ENCODE measurements at regions not wholly inside any gene's neighbourhood (a gene's known extent, or its start where the extent isn't known, plus 50 kb on each side); places are given as distances from the start of the nearest gene placed in this dataset.

GRCh38 chr11:28910926-28911325 is 802.7 kb downstream of the METTL15 start:
- TF ChIP-seq EZH2phosphoT487 (IDR thresholded peaks at IDR 0.05; ENCODE audit: borderline replicate concordance, low read length) (no peak), EZH2 (IDR thresholded peaks at IDR 0.05; ENCODE audit: low read length, unreplicated experiment) (no peak)
- TF ChIP-seq, protein P1, sequence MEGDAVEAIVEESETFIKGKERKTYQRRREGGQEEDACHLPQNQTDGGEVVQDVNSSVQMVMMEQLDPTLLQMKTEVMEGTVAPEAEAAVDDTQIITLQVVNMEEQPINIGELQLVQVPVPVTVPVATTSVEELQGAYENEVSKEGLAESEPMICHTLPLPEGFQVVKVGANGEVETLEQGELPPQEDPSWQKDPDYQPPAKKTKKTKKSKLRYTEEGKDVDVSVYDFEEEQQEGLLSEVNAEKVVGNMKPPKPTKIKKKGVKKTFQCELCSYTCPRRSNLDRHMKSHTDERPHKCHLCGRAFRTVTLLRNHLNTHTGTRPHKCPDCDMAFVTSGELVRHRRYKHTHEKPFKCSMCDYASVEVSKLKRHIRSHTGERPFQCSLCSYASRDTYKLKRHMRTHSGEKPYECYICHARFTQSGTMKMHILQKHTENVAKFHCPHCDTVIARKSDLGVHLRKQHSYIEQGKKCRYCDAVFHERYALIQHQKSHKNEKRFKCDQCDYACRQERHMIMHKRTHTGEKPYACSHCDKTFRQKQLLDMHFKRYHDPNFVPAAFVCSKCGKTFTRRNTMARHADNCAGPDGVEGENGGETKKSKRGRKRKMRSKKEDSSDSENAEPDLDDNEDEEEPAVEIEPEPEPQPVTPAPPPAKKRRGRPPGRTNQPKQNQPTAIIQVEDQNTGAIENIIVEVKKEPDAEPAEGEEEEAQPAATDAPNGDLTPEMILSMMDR (conservative IDR thresholded peaks at IDR 0.05; ENCODE audit: low read depth, low read length) = no peak
- no peak for DNase-seq
- ATAC-seq = no peak
- H2AFZ ChIP-seq (ENCODE audit: low read length) = no peak overlapping the region
- no peak overlapping the region for H3K4me2 ChIP-seq (ENCODE audit: low read length)
- intact Hi-C loops (cut with micrococcal nuclease) = no loop called here
- no peak overlapping the region for H3K27ac ChIP-seq (ENCODE audit: low read length)
- no peaks in the 10 kb centered on the region for H3F3A ChIP-seq (ENCODE audit: low read length, unreplicated experiment)
- ChIA-PET CTCF (interaction anchor here (1.0 kb wide), 1 partner anchor 1212 kb away, joined by 15 read pairs; no protein-coding TSS in a partner anchor), POLR2A (ENCODE audit: unreplicated experiment) (no interaction called here)
- no peaks in the 10 kb centered on the region for H3K4me1 ChIP-seq (ENCODE audit: insufficient read depth, low read length)
- H3K9me2 ChIP-seq (replicated peaks; ENCODE audit: low read length) = no peaks in the 10 kb centered on the region
- no TSS peak for BruUV-seq (replicated peaks)
- no peaks in the 10 kb centered on the region for H3K36me3 ChIP-seq (ENCODE audit: low read depth, low read length)
- H4K20me1 ChIP-seq (ENCODE audit: low read length) = no peaks in the 10 kb centered on the region
- H3K9me3 ChIP-seq (ENCODE audit: low read length) = no peaks in the 10 kb centered on the region
- no peak overlapping the region for H3K9ac ChIP-seq (ENCODE audit: low read length)
- H3K4me3 ChIP-seq (ENCODE audit: low read length) = no peak overlapping the region
- no peaks in the 10 kb centered on the region for H3K27me3 ChIP-seq (ENCODE audit: low read length)
- no peaks in the 10 kb centered on the region for H3K79me2 ChIP-seq (ENCODE audit: low read length)

DNA sequence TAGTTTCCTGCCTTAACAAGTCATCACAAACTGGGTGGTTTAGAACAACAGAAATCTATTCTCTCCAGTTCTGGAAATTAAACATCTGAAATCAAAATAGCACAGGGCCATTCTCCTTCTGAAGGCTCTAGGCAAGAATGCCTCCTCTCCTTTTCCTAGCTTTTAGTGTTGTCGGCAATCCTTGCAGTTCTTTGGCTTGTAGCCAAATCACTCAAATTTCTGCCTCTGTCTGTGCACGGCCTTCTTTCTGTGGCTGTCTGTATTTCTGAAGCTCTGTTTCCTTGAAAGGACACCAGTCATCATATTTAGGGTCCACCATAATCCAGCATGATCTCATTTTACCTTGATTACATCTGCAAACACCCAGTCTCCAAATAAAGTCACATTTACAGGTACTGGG is 795.5 kb downstream of the METTL15 start:
- BruUV-seq (replicated peaks) = no TSS peak

GRCh38 chr11:28900427-28900826 is 792.2 kb downstream of the METTL15 start:
- H3K9me2 ChIP-seq (replicated peaks; ENCODE audit: low read length) = no peaks in the 10 kb centered on the region
- intact Hi-C loops (cut with micrococcal nuclease) = loop anchor here (10.0 kb wide), 1 partner anchor 56 kb away; no protein-coding TSS in a partner anchor
- no peak overlapping the region for H2AFZ ChIP-seq (ENCODE audit: low read length)
- H3K4me1 ChIP-seq (ENCODE audit: insufficient read depth, low read length) = no peaks in the 10 kb centered on the region
- no TSS peak for BruUV-seq (replicated peaks)
- no peaks in the 10 kb centered on the region for H3F3A ChIP-seq (ENCODE audit: low read length, unreplicated experiment)
- TF ChIP-seq EZH2 (IDR thresholded peaks at IDR 0.05; ENCODE audit: low read length, unreplicated experiment) (no peak), EZH2phosphoT487 (IDR thresholded peaks at IDR 0.05; ENCODE audit: borderline replicate concordance, low read length) (no peak)
- TF ChIP-seq, protein P1 (conservative IDR thresholded peaks at IDR 0.05; ENCODE audit: low read depth, low read length) = no peak
- no peak overlapping the region for H3K27ac ChIP-seq (ENCODE audit: low read length)
- no peaks in the 10 kb centered on the region for H3K9me3 ChIP-seq (ENCODE audit: low read length)
- no peaks in the 10 kb centered on the region for H3K36me3 ChIP-seq (ENCODE audit: low read depth, low read length)
- POLR2A ChIA-PET (ENCODE audit: unreplicated experiment) = no interaction called here
- H3K27me3 ChIP-seq (ENCODE audit: low read length) = no peaks in the 10 kb centered on the region
- DNase-seq (no peak), ATAC-seq (no peak)
- H3K4me2 ChIP-seq (ENCODE audit: low read length) = no peak overlapping the region
- CTCF ChIA-PET = no interaction called here
- no peak overlapping the region for H3K9ac ChIP-seq (ENCODE audit: low read length)
- no peak overlapping the region for H3K4me3 ChIP-seq (ENCODE audit: low read length)
- H4K20me1 ChIP-seq (ENCODE audit: low read length) = no peaks in the 10 kb centered on the region
- no peaks in the 10 kb centered on the region for H3K79me2 ChIP-seq (ENCODE audit: low read length)

More for the DNA sequence above, 795.5 kb downstream of the METTL15 start:
- DNase-seq = no peak
- POLR2A ChIA-PET (ENCODE audit: unreplicated experiment) = no interaction called here
- no peaks in the 10 kb centered on the region for H3K27me3 ChIP-seq (ENCODE audit: low read length)
- no peaks in the 10 kb centered on the region for H3K4me1 ChIP-seq (ENCODE audit: insufficient read depth, low read length)
- H3K9ac ChIP-seq (ENCODE audit: low read length) = no peak overlapping the region
- no peak overlapping the region for H3K4me3 ChIP-seq (ENCODE audit: low read length)
- no peaks in the 10 kb centered on the region for H3K9me3 ChIP-seq (ENCODE audit: low read length)
- TF ChIP-seq, protein P1 (conservative IDR thresholded peaks at IDR 0.05; ENCODE audit: low read depth, low read length) = no peak
- TF ChIP-seq EZH2phosphoT487 (IDR thresholded peaks at IDR 0.05; ENCODE audit: borderline replicate concordance, low read length) = no peak
- TF ChIP-seq EZH2 (IDR thresholded peaks at IDR 0.05; ENCODE audit: low read length, unreplicated experiment) = no peak
- CTCF ChIA-PET = no interaction called here
- H3K79me2 ChIP-seq (ENCODE audit: low read length) = no peaks in the 10 kb centered on the region
- no peaks in the 10 kb centered on the region for H3K9me2 ChIP-seq (replicated peaks; ENCODE audit: low read length)
- no peak for ATAC-seq
- intact Hi-C loops (cut with micrococcal nuclease) = loop anchor here (10.0 kb wide), 1 partner anchor 59 kb away; no protein-coding TSS in a partner anchor
- no peak overlapping the region for H3K27ac ChIP-seq (ENCODE audit: low read length)
- H3K36me3 ChIP-seq (ENCODE audit: low read depth, low read length) = no peaks in the 10 kb centered on the region
- no peak overlapping the region for H2AFZ ChIP-seq (ENCODE audit: low read length)
- no peak overlapping the region for H3K4me2 ChIP-seq (ENCODE audit: low read length)
- H4K20me1 ChIP-seq (ENCODE audit: low read length) = no peaks in the 10 kb centered on the region
- no peaks in the 10 kb centered on the region for H3F3A ChIP-seq (ENCODE audit: low read length, unreplicated experiment)
